LoVo (cell line): ENCODE measurements at regions not wholly inside any gene's neighbourhood (a gene's known extent, or its start where the extent isn't known, plus 50 kb on each side); places are given as distances from the start of the nearest gene placed in this dataset.
"Not testable (repeated sequence)": the region's sequence is repeated elsewhere in the genome, so short reads cannot be mapped to it uniquely, and the experiment has no call there.

Experiments used
- DNase-seq: peaks from one replicate; pipeline ENCODE4 v3.0.0-alpha.2; 2016; ENCODE audit warnings: low spot score

GRCh38 chr10:109650228-109650627 lies 273.1 kb downstream of the XPNPEP1 start:
- DNase-seq: no peak

GRCh38 chr10:109647627-109648026 lies 275.7 kb downstream of the XPNPEP1 start:
- peak; percentile 4 for DNase-seq

GRCh38 chr10:109633846-109634245 lies 289.5 kb downstream of the XPNPEP1 start:
- no peak for DNase-seq

- DNase-seq: not testable (repeated sequence)
Observed at GRCh38 chr10:109633017-109633416, 290.3 kb downstream of the XPNPEP1 start.

DNA sequence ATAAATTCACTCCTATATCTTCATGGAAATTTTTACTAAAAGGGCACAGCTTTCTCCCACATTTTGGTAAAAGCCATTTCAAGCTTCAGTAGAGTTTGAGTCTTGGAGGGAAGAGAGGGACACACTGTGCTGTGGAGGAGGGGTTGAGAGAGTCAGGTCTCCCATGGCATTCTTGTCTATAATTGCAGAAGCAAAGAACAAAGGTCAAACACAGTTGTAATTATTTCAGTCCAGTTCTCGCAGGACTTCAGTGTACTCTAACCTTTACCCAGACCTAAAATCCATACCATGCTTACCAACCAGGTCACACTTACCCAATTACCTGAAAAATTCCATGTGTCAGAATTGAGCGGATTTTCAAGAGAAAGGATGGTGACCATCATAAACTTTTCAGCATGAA lies 298.4 kb downstream of the XPNPEP1 start:
- DNase-seq: no peak

DNA sequence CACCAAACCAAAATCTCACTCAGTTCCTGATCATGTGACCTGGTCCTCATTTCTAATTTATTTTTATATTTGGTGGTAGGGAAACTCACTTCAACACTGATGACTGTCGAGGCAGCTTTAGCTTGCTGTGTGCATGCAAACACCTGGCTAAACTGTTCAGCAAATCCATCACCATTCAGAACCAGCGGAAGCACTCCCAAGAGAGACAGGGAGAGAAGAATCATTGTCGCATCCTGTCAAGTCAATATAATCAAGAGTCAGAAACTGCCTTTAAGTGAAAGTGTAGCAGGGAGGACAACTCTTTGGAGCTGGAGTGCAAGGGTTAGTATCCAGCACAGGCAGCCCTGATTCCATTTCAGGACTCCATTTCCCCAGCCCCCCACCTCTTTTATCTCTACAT lies 300.7 kb downstream of the XPNPEP1 start:
- DNase-seq: no peak

GRCh38 chr10:109620396-109620795 lies 302.9 kb downstream of the XPNPEP1 start:
- DNase-seq: no peak

DNA sequence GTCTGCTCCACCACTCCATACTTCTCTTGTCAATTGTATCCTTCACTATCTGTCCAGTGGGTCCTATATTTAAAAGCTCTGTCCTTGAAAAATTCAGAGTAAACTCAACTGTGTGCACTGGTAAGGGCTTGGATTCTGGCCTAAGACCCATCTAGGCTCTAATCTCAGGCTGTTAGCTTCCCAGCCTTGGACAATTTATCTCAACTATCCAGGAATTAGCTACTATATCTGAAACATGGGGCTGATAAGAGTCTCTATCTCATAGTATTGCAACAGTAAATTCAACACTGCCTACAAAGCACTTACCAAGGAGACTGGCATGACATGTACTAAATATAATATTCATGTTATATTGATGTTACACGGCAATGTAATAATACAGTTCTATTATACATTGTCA lies 303.4 kb downstream of the XPNPEP1 start:
- DNase-seq: no peak

GRCh38 chr10:109618748-109619147 lies 304.6 kb downstream of the XPNPEP1 start:
- DNase-seq: no peak

DNA sequence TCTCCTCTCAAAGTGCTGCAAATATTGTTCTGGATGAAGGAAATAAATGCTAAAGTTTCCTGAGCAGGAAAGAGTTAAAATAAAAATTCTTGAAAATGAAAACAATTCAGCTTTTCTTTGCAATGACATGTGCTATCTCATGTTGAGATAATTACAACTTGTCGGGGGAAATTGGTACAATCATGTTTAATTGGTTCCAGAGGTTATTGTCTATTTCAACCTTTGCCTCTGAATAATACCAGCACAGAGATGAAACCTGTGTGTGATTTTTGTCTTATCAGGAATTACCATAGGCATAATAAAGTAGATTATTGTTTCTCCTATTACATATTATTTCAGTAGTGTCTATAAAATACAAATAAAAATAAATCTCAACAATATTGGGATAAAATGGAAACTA lies 305.0 kb downstream of the XPNPEP1 start:
- no peak for DNase-seq

DNA sequence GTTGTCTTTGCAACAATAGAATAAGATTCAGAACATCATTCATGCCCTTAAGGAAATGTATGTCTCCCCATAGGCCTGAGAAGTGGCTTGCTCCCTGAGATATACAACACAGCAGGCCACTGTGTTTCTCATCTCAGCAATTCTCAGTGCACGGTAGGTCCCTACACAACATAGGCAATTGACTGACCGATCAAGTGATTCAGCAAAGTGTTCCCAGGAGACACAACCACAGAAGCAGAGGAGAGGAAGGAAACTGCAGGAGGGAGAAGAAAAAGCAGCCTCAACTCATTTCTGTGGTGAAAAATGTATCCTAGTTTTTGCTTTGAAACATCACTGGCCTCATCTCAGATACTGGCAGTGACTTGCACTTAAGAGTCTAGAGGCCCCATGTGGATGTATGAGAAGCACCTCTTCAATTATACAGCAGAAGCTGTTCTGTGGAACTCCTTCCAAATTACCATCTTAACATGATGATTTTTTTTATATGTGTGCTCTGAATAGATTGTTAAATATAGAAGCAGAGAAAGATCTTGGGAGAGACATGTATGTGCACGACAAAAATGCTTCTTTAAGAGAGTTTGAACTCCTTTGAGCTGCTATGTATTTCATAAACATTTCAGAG lies 306.8 kb downstream of the XPNPEP1 start:
- DNase-seq: no peak

DNA sequence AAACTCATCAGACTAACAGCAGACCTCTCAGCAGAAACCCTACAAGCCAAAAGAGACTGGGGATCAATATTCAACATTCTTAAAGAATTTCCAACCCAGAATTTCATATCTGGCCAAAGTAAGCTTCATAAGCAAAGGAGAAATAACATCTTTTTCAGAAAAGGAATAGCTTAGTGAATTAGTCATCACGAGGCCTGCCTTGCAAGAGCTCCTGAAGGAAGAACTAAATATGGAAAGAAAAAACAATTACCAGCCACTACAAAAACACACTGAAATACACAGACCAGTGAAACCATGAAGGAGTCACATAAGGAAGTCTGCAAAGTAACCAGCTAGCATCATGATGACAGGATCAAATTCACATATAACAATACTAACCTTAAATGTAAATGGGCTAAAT lies 328.0 kb downstream of the XPNPEP1 start:
- DNase-seq: not testable (repeated sequence)

GRCh38 chr10:109593682-109594081 lies 329.6 kb downstream of the XPNPEP1 start:
- no peak for DNase-seq

GRCh38 chr10:109592391-109592790 lies 330.9 kb downstream of the XPNPEP1 start:
- no peak for DNase-seq

- DNase-seq: no peak
Observed at GRCh38 chr10:109591601-109592000, 331.7 kb downstream of the XPNPEP1 start.

DNA sequence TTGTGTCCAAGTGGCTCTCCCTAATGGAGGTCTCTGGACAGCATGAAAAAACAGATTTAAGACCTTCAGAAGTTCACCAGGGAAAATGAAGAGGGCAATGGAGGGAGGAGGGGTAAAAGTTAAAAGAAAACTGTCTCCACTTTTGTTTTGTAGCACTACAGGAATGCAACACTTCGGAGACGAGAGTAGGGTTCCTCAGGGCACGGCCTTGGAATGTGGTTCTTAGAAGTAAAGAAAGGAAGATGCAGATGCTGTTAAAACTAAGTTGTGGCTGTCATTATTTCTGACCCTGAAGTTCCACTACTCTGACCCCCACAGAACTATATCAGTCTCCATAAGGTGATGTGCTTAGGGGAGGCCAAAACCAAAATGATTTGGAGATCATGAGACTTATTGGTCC lies 335.1 kb downstream of the XPNPEP1 start:
- DNase-seq: no peak

DNA sequence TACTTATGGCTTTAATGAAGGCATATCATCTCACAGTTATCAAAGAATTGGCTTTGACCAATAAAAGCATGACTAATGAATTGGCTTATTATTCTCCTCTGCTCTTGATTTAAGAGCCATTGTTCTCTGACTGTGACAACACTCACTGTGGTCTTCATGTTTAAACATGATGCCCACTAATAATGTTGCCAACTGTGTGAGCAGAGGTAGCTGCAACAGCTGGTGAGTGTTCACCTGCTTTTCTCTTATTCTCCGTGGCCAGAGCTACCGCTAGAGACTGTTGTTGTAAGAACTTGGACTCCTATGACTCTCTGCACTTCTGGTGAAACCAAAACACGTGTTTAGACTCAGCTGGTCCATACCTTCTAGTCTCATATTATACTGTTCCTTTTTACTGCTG lies 335.9 kb downstream of the XPNPEP1 start:
- DNase-seq: no peak

DNA sequence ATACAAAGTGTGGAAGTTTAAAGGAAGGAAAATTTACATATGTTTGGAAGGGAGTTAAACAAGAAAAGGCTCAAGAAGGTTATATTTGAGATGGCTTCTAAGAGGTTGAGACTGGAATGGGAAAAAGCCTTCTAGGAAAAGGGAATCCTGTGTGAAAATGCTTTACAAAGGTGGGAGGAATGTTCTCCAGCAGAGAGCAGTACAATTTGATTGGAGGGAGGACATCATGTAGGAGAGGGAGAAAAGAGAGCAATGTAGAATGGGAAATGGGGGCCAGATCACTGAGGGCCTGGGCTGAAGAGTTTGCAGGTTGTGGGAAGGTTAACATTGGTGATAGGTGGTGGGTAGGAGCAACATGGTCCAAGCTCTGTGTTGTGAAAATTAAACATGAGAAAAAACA lies 366.9 kb downstream of the XPNPEP1 start:
- DNase-seq: no peak

DNA sequence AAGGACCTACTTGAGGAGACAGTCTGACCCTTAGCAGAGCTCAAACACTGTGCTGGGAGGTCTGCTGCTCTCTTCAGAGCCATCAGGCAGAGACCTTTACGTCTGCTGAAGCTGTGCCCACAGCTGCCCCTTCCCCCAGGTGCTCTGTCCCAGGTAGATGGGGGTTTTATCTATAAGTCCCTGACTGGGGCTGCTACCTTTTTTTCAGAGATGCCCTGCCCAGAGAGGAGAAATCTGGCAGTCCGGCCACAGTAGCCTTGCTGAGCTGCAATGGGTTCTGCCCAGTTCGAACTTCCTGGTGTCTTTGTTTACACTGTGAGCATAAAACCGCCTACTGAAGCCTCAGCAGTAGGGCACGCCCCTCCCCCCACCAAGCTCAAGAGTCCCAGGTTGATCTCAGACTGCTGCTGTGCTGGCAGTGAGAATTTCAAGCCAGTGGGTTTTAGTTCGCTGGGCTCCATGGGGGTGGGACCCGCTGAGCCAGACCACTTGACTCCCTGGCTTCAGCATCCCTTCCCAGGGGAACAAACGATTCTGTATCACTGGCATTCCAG lies 381.2 kb downstream of the XPNPEP1 start:
- peak; percentile 5 for DNase-seq

- no peak for DNase-seq
Observed at GRCh38 chr10:109534193-109534592, 389.1 kb downstream of the XPNPEP1 start.

DNA sequence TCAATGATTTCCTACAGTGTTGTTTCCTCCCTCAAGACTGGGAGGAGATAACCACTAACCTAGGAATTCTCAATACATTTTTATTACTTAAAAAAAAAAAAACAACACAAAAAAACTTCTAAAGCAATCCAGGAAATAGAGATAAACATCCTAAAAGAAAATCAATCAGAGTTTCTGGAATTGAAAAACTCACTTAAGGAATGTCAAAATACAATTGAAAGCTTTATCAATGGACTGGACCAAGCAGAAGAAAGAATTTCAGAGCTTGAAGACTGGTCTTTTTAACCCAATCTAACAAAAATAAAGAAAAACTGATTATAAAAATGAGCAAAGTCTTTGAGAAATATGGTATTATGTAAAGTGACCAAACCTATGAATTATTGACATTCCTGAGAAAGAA lies 394.1 kb downstream of the XPNPEP1 start:
- no peak for DNase-seq

GRCh38 chr10:109517748-109518147 lies 405.6 kb downstream of the XPNPEP1 start:
- DNase-seq: no peak

DNA sequence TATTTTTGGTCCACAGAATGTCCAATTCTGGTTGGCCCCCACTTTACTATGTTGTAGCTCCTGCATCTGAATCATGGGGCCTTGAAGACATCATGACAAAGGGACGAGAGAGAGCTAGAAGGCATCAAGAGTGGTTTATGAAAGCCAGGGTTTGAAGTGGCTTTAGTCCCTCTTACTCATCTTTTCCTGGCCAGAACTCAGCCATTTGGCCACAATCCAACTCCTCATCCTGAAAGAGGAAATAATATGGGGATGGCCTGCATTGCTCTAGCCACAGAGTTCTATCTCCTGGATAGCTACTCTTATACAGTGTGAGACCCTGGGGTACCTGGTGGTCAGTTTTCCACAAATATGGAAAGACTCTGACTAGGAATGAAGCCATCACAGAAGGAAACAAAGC lies 418.9 kb downstream of the XPNPEP1 start:
- DNase-seq: no peak

DNA sequence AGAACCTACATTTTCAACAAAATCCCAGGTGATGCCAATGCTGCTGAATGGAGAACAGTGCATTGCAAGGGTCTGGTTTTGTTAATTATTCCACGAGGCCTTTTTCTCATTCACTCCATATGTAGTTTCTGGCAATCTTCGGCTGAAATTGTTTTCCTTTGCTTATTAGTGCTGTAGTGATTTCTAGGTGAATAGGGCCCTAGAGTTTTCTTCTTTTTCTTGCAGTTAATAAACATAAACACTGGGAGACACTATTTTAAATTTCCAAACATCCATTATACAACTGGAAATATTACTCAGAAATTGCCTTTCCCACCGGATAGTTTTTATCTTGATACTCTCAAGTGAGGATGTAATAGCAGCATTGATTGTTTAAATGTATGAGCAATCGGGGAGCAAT lies 435.6 kb downstream of the XPNPEP1 start:
- DNase-seq: no peak
